VCaP (cell line): ENCODE measurements at regions not wholly inside any gene's neighbourhood (a gene's known extent, or its start where the extent isn't known, plus 50 kb on each side); places are given as distances from the start of the nearest gene placed in this dataset.

ENCODE experiments used
- H3K27ac ChIP-seq: fragments of 450-650 bp; 2 replicates; pipeline ENCODE4 v1.5.1; 2017
- CTCF ChIP-seq: fragments of 450-650 bp; conservative IDR thresholded peaks from 2 replicates; pipeline ENCODE4 v1.5.1; 2017; ENCODE audit warnings: mild to moderate bottlenecking, moderate library complexity

- H3K27ac ChIP-seq, result no peak overlapping the region
- peak; percentile 44 for TF ChIP-seq CTCF
Observed at GRCh38 chr13:26971990-26972887, 199.4 kb downstream of the USP12 start.

GRCh38 chr13:26968431-26969341 is 202.9 kb downstream of the USP12 start:
- H3K27ac ChIP-seq, result no peak overlapping the region
- TF ChIP-seq CTCF, result no peak

GRCh38 chr13:26967119-26968038 is 204.2 kb downstream of the USP12 start:
- no peak for TF ChIP-seq CTCF
- H3K27ac ChIP-seq, result no peak overlapping the region

- H3K27ac ChIP-seq, result no peak overlapping the region
- TF ChIP-seq CTCF, result no peak
Observed at GRCh38 chr13:26966701-26967080, 204.9 kb downstream of the USP12 start.

- H3K27ac ChIP-seq, result no peak overlapping the region
- TF ChIP-seq CTCF, result no peak
Observed at GRCh38 chr13:26965952-26966700, 205.5 kb downstream of the USP12 start.

- H3K27ac ChIP-seq, result no peak overlapping the region
- no peak for TF ChIP-seq CTCF
Observed at GRCh38 chr13:26964278-26965250, 204.0 kb upstream of the GPR12 start.
